ENCODE measurements at regions not wholly inside any gene's neighbourhood (a gene's known extent, or its start where the extent isn't known, plus 50 kb on each side); places are given as distances from the start of the nearest gene placed in this dataset.

GRCh38 chr10:90640756-90641155, 217.1 kb downstream of the HTR7 start:
- no peak for DNase-seq

DNA sequence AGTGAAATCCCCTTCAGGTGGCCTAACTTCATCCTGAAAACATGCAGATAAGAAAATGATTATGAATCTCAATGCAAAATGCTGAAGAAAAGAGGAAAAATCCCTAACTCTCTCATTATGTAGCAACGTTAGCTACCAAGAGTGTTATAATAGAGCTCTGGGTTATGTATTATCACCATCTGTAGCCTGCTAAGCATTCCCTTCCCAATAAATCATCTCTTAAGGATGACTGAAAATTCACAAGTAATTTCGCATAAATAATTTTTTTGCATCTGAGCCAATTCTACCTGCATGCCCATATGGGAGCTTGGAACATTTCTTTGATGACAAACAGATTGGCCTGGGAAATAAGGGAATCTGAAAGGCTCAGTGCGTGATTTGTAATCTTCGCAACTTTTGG, 216.1 kb downstream of the HTR7 start:
- DNase-seq = no peak

GRCh38 chr10:90642136-90642535, 215.7 kb downstream of the HTR7 start:
- DNase-seq = no peak

DNA sequence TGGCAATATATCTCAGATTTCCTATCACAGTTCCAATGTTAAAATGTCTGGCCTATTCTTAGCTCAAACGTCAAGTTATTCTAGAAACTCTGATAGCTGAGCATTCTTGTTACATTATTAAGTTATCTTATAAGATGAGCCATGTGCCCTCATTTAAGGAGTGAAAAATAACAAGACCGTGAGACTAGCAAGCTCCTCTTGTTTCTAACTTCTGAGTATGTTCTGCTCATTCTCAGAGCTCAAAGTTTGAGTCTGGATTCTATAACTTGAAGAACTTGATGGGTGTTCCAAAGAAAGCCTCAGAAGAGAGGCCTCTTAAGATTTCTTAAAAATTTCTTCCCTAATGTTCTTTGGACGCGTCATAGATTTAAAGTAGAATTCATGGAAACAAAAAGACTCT, 215.2 kb downstream of the HTR7 start:
- DNase-seq = no peak

DNA sequence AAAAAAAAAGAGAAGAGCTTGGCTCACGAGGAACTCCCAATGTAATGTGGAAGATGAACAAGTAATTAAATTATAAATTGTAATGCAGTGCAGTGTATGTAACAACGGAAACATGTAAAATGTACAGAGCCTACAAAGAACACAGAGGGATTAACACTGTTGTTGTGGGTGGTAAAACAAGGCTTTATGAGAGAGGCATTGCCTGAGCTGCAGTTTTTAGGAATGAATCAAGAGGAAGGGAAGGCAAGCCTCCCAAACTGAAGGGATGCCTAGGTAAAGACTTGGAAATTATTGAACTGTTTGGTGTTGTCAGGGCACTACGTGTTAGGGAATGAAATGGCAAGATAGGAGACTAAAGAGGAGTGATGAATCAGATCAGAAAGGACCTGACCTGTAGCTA, 213.7 kb downstream of the HTR7 start:
- no peak for DNase-seq

DNA sequence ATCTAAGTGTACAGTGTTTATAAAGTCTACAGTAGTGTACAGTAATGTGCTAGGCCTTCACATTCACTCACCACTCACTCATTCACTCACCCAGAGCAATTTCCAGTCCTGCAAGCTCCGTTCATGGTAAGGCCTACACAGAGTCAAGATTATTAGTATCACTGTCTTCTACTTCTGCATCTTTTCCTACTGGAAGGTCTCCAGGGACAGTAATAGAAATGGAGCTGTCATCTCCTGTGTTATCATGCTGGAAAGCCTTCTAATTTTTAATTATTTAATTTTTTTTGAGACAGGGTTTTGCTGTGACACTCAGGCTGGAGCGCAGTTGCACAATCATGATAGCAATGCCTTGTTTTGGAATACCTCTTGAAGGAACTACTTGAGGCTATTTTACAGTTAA, 207.0 kb downstream of the HTR7 start:
- DNase-seq = no peak

DNA sequence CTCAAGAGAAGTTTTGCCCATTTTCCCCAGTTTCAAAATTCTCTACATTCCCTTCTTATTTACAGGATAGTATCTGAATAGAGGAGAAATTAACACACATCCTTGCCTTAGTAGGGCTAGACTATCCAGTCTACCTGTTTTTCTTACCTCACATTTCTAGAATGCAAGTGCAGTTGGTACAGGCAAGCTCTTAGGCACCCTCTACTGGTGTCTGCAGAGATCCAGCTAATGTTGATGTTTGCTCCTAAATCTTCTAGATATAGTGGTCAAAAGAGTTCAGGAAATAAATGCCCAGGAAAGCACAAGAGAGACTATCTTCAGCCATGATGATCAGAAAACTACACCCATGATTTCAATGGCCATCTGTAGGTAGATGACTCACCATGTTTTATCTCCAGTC, 205.3 kb downstream of the HTR7 start:
- no peak for DNase-seq

GRCh38 chr10:90658791-90659190, 199.0 kb downstream of the HTR7 start:
- DNase-seq = no peak

DNA sequence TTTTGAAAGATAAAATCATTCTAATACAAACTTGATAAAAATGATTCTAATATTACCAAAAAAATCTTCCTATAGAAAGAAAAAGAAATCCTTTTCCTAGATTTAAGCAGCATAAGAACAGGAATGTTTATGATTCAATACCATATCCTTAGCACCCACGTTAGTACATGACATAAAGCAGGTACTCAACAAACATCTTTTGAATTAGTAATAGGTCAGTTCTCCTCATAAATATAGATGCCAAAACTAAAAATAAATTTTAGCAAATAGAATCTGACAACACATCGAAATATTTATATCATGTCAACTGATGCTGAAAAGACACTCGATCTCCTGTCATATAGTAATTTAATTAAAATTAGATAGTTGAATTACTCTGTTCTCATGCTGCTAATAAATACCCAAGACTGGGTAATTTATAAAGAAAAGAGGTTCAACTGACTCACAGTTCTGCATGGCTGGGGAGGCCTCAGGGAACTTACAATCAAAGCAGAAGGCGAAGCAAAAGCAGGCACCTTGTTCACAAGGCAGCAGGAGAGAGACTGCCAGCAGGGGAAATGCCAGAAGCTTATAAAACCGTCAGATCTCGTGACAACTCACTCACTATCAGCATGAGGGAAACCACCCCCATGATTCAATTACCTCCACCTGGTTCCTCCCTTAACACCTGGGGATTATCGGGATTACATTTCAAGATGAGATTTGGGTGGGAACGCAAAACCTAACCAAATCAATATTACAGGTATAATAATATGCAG, 191.8 kb downstream of the HTR7 start:
- no peak for DNase-seq

DNA sequence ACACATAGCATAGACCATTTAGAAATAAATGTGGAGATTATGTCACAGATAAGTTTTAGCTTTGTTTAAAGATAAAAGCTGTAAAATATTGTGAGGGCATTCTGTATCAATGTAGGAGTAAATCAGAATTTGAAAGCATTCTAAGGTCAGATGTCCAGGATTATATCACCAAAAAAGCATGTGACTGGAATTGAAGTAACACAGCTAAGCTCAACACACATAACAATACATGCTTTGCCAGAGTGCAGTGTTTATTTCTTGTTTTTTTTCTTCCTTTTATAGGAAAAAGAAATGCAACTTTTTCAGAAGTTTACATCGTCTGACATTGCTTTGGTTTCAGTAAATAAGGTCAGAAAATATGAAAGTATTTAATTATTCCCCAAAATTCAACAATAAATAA, 183.4 kb downstream of the HTR7 start:
- no peak for DNase-seq

DNA sequence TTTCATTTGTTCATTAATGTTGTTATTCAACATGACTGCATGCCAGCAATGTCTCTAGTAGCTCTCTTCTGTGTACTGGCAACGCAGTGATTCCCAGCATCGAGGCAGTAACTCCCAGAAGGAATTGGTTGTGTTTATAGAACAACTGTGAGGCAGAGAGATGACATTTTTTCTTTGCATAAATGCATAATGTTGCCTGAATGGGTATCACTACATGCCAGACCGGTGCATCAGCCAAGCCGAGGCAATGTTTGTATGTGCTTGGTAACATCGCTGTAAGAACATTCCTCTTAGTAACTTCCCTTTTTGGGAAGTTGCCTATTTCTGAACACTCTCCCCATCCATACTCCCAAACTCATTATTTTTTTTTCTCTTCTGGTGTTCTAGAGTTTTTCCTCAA, 182.9 kb downstream of the HTR7 start:
- no peak for DNase-seq

DNA sequence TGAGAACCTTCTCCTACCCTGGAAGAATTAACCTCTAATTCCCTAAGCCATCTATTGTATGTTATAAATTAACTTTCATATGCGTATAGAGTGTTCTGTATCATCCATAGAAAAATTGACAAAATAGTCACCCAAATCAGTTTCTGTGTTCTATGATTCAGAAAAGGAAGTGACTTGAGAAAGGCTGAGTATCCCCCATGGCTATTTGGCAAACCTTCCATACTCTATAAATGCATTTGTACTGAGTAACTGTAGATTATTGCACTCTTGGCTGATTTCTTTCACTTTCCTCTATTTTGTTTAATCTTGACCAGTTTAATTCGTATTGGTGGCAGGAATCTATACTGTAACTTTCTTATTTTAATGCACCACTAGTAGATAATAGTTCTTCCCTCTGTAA, 182.2 kb downstream of the HTR7 start:
- no peak for DNase-seq

All from NCI-H69 (cell line).